D721Med (cell line): ENCODE measurements at regions not wholly inside any gene's neighbourhood (a gene's known extent, or its start where the extent isn't known, plus 50 kb on each side); places are given as distances from the start of the nearest gene placed in this dataset.

Source experiments
- DNase-seq: peaks from one replicate; pipeline ENCODE4 v3.0.0; 2011; ENCODE audit warnings: low spot score; ENCODE audit not compliant: insufficient read length
- FAIRE-seq: peaks from 2 replicates; lab custom pipeline; 2011; peaks lifted over from hg19 to GRCh38; lab: Jason Lieb, UNC
- TF ChIP-seq, protein P1 (sequence below): IDR thresholded peaks from 2 replicates; pipeline ENCODE4 v1.5.1; 2012; ENCODE audit warnings: mild to moderate bottlenecking, control low read depth; ENCODE audit not compliant: insufficient read depth; ENCODE audit errors: missing control alignments

DNA sequence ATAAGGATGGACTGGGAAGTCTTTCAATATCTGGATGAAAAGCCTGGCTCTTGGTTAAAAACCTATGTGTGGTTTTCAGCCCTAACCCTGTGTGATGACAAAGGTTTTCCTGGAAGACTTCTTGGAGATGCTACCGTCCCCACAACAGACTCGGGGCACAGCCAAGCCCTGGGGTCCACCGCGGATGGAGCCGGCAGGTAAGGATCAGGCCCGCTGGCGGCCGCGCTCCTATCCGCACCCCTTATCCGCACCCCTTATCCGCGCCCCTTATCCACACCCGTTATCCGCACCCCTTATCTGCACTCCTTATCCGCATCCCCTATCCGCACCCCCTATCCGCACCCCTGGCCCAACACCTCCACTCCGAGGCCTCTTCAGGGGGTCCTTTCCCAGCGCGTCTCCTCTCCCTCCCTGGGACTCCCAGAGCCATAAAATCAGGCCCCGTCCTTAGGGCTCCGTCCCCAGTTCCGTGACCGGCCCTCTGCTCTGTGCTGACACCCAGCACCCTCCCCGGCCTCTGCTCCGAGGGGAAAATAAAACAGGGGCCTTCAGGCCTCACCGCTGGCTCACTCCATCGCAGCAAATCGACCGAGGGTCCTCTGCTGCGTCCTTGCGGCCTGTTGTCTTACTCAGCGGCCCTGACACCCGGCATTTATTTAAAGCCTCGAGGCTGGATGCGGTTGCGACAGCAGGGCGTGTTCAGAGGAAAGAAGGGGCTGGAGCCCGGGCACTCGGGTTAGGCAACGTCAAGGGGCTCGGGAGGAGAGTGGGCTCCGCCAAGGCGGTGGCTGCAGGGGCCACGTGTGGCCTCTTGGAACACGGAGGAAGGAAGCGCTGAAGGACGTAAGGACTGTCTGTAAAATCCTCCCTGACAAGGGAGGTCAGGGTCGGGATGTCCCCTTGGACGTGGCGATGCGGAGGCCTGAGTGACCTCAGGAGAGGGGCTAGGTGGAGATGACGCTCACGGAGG lies 215.1 kb upstream of the ADARB2 start:
- DNase-seq (no peak), FAIRE-seq (no peak)
- TF ChIP-seq, protein P1, sequence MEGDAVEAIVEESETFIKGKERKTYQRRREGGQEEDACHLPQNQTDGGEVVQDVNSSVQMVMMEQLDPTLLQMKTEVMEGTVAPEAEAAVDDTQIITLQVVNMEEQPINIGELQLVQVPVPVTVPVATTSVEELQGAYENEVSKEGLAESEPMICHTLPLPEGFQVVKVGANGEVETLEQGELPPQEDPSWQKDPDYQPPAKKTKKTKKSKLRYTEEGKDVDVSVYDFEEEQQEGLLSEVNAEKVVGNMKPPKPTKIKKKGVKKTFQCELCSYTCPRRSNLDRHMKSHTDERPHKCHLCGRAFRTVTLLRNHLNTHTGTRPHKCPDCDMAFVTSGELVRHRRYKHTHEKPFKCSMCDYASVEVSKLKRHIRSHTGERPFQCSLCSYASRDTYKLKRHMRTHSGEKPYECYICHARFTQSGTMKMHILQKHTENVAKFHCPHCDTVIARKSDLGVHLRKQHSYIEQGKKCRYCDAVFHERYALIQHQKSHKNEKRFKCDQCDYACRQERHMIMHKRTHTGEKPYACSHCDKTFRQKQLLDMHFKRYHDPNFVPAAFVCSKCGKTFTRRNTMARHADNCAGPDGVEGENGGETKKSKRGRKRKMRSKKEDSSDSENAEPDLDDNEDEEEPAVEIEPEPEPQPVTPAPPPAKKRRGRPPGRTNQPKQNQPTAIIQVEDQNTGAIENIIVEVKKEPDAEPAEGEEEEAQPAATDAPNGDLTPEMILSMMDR = no peak

DNA sequence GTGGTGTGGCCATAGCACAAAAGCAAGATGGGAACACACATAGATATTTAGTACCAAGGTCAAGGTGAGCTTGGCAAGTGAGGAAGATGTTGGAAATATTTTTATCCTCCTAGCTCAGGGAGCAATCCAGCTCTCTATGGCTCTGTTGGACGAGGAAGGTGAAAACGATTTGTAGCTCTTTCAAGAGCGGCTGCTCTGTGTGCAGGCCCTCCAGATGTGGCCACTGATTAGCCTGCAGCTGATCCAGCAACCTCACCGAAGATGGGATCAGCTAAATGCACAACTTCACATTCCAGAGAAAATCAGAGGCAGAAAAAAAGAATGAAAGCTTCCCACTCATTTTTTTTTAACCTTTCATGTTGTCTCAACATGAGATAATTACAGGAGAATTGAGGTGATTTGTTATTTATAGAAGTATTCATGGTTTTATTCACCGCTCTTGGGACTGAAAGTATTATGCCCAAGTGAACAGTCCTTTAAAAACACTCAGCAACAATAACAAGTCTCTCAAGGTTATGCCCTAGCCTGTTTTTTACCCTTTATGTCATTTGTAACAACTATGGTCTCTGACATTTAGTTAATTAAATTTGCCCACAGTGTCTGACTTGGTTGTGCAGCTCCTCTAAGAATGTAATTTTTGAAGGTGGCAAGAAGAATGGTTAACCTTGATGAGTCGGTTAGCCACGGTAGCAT lies 213.6 kb upstream of the ADARB2 start:
- FAIRE-seq = no peak
- no peak for DNase-seq
- TF ChIP-seq, protein P1 = no peak

DNA sequence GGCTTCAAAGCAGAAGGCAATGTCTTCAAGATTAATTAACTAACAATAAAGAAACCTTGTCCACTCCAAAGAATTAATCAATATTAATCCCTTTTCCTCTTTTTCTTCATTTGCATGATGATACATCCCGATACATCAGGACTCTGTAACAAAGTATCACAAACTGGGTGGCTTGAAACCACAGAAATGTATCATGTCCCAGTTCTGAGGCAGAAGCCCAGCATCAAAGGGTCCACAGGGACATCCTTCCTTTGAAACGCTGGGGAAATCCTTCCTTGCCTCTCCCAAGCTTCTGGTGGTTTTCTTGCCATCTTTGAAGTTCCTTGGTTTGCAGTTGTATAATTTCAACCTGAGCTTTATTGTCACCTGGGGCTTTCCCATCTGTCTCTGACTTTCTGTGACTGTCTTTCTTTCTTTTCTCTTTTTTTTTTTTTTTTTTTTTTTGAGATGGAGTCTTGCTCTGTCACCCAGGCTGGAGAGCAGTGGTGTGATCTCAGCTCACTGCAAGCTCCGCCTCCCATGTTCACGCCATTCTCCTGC lies 210.2 kb upstream of the ADARB2 start:
- TF ChIP-seq, protein P1 = no peak
- FAIRE-seq = no peak
- DNase-seq = no peak

DNA sequence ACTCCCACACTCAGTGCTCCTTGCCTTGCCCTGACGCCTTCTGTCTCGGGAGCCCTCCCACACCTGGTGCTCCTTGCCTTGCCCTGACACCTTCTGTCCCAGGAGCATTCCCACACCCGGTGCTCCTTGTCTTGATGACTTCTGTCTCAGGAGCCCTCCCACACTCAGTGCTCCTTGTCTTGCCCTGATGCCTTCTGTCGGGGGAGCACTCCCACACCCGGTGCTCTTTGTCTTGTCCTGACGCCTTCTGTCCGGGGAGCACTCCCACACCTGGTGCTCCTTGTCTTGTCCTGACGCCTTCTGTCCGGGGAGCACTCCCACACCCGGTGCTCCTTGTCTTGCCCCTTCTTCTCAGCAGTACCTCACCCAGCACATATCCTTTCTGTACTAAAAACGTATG lies 207.2 kb upstream of the ADARB2 start:
- FAIRE-seq (no peak), DNase-seq (no peak)
- TF ChIP-seq, protein P1 = no peak

DNA sequence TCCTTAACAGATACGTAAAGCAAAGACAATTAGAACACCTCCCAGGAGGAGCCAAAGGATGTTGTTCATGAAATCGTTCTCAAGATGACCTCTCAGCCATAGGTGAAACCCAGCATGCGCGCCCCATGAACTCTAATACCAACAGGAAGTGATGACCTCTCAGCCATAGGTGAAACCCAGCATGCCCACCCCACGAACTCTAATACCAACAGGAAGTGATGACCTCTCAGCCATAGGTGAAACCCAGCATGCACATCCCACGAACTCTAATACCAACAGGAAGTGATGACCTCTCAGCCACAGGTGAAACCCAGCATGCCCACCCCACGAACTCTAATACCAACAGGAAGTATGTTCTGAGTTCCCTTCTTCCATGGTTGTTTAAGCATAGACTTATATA lies 205.2 kb upstream of the ADARB2 start:
- DNase-seq (no peak), FAIRE-seq (no peak)
- TF ChIP-seq, protein P1 = no peak

DNA sequence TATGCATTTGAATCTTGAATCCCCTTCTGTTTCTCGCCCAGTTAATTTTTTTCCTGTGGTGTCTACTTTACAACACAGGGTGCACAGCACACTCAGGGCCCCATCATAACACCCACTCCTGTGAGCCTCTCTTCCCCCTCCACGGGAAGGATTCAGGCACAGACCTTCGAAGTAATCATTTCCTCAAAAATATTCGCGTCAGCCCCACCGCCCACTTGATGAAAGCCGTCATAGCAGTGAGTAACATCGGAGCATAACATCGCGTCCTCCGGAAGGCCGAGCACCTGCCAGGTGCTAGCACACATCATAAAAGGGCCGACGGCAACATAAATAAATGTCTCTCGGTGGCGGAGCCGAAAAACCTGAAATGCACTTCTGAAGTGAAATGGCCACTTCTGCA lies 201.7 kb upstream of the ADARB2 start:
- TF ChIP-seq, protein P1 = no peak
- no peak for DNase-seq
- FAIRE-seq = no peak
